GM18861 (cell line): ENCODE measurements at regions not wholly inside any gene's neighbourhood (a gene's known extent, or its start where the extent isn't known, plus 50 kb on each side); places are given as distances from the start of the nearest gene placed in this dataset.
A peak's percentile ranks its signal among the peaks of the same experiment; 100 is the strongest.
"Not testable (repeated sequence)": the region's sequence is repeated elsewhere in the genome, so short reads cannot be mapped to it uniquely, and the experiment has no call there.

Experiments used
- ATAC-seq: cut with Tn5 transposase; IDR thresholded peaks from one replicate; pipeline ENCODE4 v1.9.1; 2021; ENCODE audit not compliant: unreplicated experiment

GRCh38 chr2:97431169-97431725, 158.4 kb downstream of the ANKRD36B start:
- not testable (repeated sequence) for ATAC-seq

GRCh38 chr2:97422376-97422775, 167.3 kb downstream of the ANKRD36B start:
- not testable (repeated sequence) for ATAC-seq

GRCh38 chr2:97406340-97406739, 183.3 kb downstream of the ANKRD36B start:
- ATAC-seq: not testable (repeated sequence)

GRCh38 chr2:97405172-97405737, 184.4 kb downstream of the ANKRD36B start:
- not testable (repeated sequence) for ATAC-seq

GRCh38 chr2:97402678-97403077, 187.0 kb downstream of the ANKRD36B start:
- not testable (repeated sequence) for ATAC-seq

- ATAC-seq: not testable (repeated sequence)
Observed at GRCh38 chr2:97395691-97396090, 194.0 kb downstream of the ANKRD36B start.

GRCh38 chr2:97385803-97386202, 203.9 kb downstream of the ANKRD36B start:
- ATAC-seq: not testable (repeated sequence)

GRCh38 chr2:97375913-97376312, 213.8 kb downstream of the ANKRD36B start:
- peak; percentile 52 for ATAC-seq

GRCh38 chr2:97374426-97374825, 215.3 kb downstream of the ANKRD36B start:
- ATAC-seq: not testable (repeated sequence)

- not testable (repeated sequence) for ATAC-seq
Observed at GRCh38 chr2:97363159-97363558, 226.5 kb downstream of the ANKRD36B start.

- ATAC-seq: no peak
Observed at GRCh38 chr2:97359861-97360584, 229.7 kb downstream of the ANKRD36B start.

- ATAC-seq: no peak
Observed at GRCh38 chr2:97355887-97356286, 233.8 kb downstream of the ANKRD36B start.

- no peak for ATAC-seq
Observed at GRCh38 chr2:97355176-97355575, 234.5 kb downstream of the ANKRD36B start.

- ATAC-seq: no peak
Observed at GRCh38 chr2:97354576-97354975, 235.1 kb downstream of the ANKRD36B start.

GRCh38 chr2:97348841-97349240, 235.9 kb downstream of the ANKRD36 start:
- no peak for ATAC-seq

GRCh38 chr2:97348265-97348664, 235.3 kb downstream of the ANKRD36 start:
- ATAC-seq: no peak

- not testable (repeated sequence) for ATAC-seq
Observed at GRCh38 chr2:97344937-97345336, 232.0 kb downstream of the ANKRD36 start.

- ATAC-seq: not testable (repeated sequence)
Observed at GRCh38 chr2:97333674-97334073, 220.7 kb downstream of the ANKRD36 start.

- ATAC-seq: not testable (repeated sequence)
Observed at GRCh38 chr2:97332184-97332583, 219.2 kb downstream of the ANKRD36 start.

GRCh38 chr2:97321936-97322713, 209.2 kb downstream of the ANKRD36 start:
- not testable (repeated sequence) for ATAC-seq

GRCh38 chr2:97315358-97315757, 202.4 kb downstream of the ANKRD36 start:
- ATAC-seq: not testable (repeated sequence)
